ENCODE measurements at regions not wholly inside any gene's neighbourhood (a gene's known extent, or its start where the extent isn't known, plus 50 kb on each side); places are given as distances from the start of the nearest gene placed in this dataset.

DNA sequence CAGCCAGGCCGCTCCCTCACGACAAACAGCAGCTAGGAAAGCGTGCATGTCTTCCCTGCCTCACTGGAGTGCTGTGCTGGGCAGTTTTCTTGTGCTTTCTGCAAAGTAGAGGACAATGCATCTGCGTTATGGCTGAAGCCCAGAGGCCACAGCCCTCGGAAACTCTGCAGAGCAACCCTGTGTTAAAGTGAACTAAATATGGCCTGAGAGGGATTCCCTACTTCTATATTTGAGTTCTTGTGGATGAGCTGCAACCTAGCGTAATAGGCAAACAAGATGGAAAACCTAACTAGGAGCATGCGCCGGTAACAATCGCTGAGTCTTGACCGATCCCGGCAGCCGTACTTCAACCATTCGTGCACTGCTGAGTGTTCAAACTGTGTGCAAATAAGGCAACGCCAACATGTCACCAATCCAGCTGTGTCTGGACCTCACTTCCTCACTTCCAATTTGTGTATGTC lies 471.9 kb upstream of the HS6ST1 start:
- no peak overlapping the region for H3K4me3 Mint-ChIP-seq
- Histone ChIP-seq H3K4me3 (ENCODE audit: low read length) (no peak overlapping the region), H3K4me1 (ENCODE audit: insufficient read depth, low read length) (no peaks in the 10 kb centered on the region), H3K9me3 (ENCODE audit: control insufficient read depth in 1 of 2, insufficient read depth in 1 of 2, low read length in 2 of 2) (peaks cover 0 to 31% of the 10 kb centered on the region in 2 experiments), H3K27ac (ENCODE audit: low read depth in 1 of 2, low read length in 2 of 2) (no peak overlapping the region), H3K36me3 (ENCODE audit: insufficient read depth, low read length) (no peaks in the 10 kb centered on the region), H3K27me3 (ENCODE audit: control insufficient read depth in 1 of 2, insufficient read depth in 2 of 2, low read length in 2 of 2) (peaks cover 0 to 3% of the 10 kb centered on the region in 2 experiments)
- ChIA-PET CTCF (no interaction called here), POLR2A (no interaction called here)
- H3K27ac Mint-ChIP-seq: no peak overlapping the region
- no peak for DNase-seq
- no peak for ATAC-seq (ENCODE audit: poor library complexity)
- TF ChIP-seq, protein P1, sequence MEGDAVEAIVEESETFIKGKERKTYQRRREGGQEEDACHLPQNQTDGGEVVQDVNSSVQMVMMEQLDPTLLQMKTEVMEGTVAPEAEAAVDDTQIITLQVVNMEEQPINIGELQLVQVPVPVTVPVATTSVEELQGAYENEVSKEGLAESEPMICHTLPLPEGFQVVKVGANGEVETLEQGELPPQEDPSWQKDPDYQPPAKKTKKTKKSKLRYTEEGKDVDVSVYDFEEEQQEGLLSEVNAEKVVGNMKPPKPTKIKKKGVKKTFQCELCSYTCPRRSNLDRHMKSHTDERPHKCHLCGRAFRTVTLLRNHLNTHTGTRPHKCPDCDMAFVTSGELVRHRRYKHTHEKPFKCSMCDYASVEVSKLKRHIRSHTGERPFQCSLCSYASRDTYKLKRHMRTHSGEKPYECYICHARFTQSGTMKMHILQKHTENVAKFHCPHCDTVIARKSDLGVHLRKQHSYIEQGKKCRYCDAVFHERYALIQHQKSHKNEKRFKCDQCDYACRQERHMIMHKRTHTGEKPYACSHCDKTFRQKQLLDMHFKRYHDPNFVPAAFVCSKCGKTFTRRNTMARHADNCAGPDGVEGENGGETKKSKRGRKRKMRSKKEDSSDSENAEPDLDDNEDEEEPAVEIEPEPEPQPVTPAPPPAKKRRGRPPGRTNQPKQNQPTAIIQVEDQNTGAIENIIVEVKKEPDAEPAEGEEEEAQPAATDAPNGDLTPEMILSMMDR (IDR thresholded peaks at IDR 0.05): no peak
- intact Hi-C loops (cut with DNase I, micrococcal nuclease): no loop called here
- no peaks in the 10 kb centered on the region for H3K9me3 Mint-ChIP-seq
- H3K27me3 Mint-ChIP-seq: no peaks in the 10 kb centered on the region
- no peaks in the 10 kb centered on the region for H3K4me1 Mint-ChIP-seq (ENCODE audit: low read depth)
- H3K36me3 Mint-ChIP-seq (ENCODE audit: low read depth): no peaks in the 10 kb centered on the region

DNA sequence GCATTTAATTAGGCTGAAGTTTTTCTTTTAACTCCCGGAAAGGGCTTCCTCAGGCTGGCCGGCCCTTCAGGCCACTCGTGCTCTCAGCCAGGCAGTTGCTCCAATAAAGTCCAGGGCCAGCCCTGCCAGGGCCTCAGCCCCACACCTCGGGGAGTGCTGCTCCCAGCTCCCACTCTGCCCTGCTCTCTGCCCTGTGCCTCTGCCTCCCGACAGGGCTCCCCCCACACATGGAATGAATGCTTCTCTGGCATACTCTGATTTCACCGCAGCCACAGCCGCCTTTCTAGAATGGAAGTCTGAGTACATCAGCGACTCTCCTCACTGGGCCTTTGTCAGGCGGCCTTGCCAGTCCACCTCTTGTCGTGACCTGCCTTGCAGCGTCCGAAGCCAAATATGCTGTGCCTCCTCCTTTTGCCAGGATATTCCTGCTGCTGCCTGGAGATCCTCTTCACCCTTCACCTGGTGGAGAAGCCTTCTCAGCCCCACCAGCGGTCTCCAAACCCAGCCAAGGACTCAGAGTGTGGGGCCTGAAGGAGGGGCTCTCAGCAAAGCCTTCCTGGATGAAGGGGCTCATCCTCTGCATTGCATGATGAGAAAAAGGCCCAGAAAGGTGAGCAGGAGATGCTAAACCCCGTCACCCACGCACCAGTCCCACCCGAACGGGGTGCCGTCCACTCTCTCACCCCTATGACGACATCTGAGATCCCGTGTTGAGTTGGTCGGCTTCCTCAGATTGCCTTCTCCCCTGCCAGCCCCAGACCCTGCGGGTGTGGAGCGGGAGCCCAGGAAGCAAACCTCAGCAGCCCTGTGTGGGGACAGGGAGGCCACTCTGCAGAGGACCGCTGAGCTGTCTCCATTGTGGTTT lies 472.7 kb upstream of the HS6ST1 start:
- no peak overlapping the region for H3K4me3 Mint-ChIP-seq
- no peak overlapping the region for H3K27ac ChIP-seq (ENCODE audit: low read depth in 1 of 2, low read length in 2 of 2)
- H3K27me3 Mint-ChIP-seq: no peaks in the 10 kb centered on the region
- no peaks in the 10 kb centered on the region for H3K9me3 Mint-ChIP-seq
- no peaks in the 10 kb centered on the region for H3K36me3 ChIP-seq (ENCODE audit: insufficient read depth, low read length)
- H3K27me3 ChIP-seq (ENCODE audit: control insufficient read depth in 1 of 2, insufficient read depth in 2 of 2, low read length in 2 of 2): peaks cover 0 to 3% of the 10 kb centered on the region in 2 experiments
- no peaks in the 10 kb centered on the region for H3K4me1 Mint-ChIP-seq (ENCODE audit: low read depth)
- H3K4me1 ChIP-seq (ENCODE audit: insufficient read depth, low read length): no peaks in the 10 kb centered on the region
- ChIA-PET CTCF (no interaction called here), POLR2A (no interaction called here)
- DNase-seq (peak in 1 of 14 experiments; percentile 29), ATAC-seq (ENCODE audit: poor library complexity) (no peak)
- TF ChIP-seq, protein P1 (IDR thresholded peaks at IDR 0.05): no peak
- H3K36me3 Mint-ChIP-seq (ENCODE audit: low read depth): no peaks in the 10 kb centered on the region
- intact Hi-C loops (cut with DNase I, micrococcal nuclease): no loop called here
- no peak overlapping the region for H3K4me3 ChIP-seq (ENCODE audit: low read length)
- H3K27ac Mint-ChIP-seq: no peak overlapping the region
- peaks cover 0 to 29% of the 10 kb centered on the region in 2 experiments for H3K9me3 ChIP-seq (ENCODE audit: control insufficient read depth in 1 of 2, insufficient read depth in 1 of 2, low read length in 2 of 2)

DNA sequence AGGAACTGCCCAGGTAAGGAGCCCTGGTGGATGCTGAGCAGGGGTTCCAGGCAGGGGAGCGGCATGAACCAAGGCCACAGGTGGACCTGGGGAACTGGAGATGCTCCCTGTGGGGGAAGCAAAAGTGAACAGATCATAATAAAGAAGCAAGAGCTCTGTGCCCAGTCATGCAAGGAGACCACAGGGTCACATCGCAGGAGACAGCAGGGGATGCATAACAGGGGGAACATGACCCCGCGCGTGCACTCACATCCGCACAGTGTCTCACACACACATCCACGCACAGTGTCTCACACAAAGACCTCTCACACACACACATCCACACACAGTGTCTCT lies 473.3 kb upstream of the HS6ST1 start:
- TF ChIP-seq, protein P1 (IDR thresholded peaks at IDR 0.05): no peak
- Histone ChIP-seq H3K4me3 (ENCODE audit: low read length) (no peak overlapping the region), H3K27ac (ENCODE audit: low read depth in 1 of 2, low read length in 2 of 2) (no peak overlapping the region), H3K36me3 (ENCODE audit: insufficient read depth, low read length) (no peaks in the 10 kb centered on the region), H3K4me1 (ENCODE audit: insufficient read depth, low read length) (no peaks in the 10 kb centered on the region), H3K9me3 (ENCODE audit: control insufficient read depth in 1 of 2, insufficient read depth in 1 of 2, low read length in 2 of 2) (peaks cover 0 to 29% of the 10 kb centered on the region in 2 experiments), H3K27me3 (ENCODE audit: control insufficient read depth in 1 of 2, insufficient read depth in 2 of 2, low read length in 2 of 2) (peaks cover 0 to 3% of the 10 kb centered on the region in 2 experiments)
- H3K9me3 Mint-ChIP-seq: no peaks in the 10 kb centered on the region
- ChIA-PET CTCF (no interaction called here), POLR2A (no interaction called here)
- ATAC-seq (ENCODE audit: poor library complexity): no peak
- H3K27me3 Mint-ChIP-seq: no peaks in the 10 kb centered on the region
- no peaks in the 10 kb centered on the region for H3K36me3 Mint-ChIP-seq (ENCODE audit: low read depth)
- no peak for DNase-seq
- H3K4me1 Mint-ChIP-seq (ENCODE audit: low read depth): no peaks in the 10 kb centered on the region
- H3K4me3 Mint-ChIP-seq: no peak overlapping the region
- H3K27ac Mint-ChIP-seq: no peak overlapping the region
- intact Hi-C loops (cut with DNase I, micrococcal nuclease): no loop called here

Measured in CD4-positive, alpha-beta T cell (primary cell).